GM12875 (cell line): ENCODE measurements at regions not wholly inside any gene's neighbourhood (a gene's known extent, or its start where the extent isn't known, plus 50 kb on each side); places are given as distances from the start of the nearest gene placed in this dataset.

ENCODE experiments used
- H3K4me3 ChIP-seq: one replicate; pipeline ENCODE4 v1.5.1; 2011; ENCODE audit warnings: low read depth, low read length, control low read depth
- TF ChIP-seq, protein P1 (sequence below): IDR thresholded peaks from 2 replicates; pipeline ENCODE4 v1.5.1; 2011; ENCODE audit warnings: low read depth, mild to moderate bottlenecking, control low read depth, inconsistent platforms, low read length, moderate library complexity, borderline replicate concordance; ENCODE audit not compliant: insufficient read depth

GRCh38 chr14:83271663-83272062 is 1738.0 kb upstream of the SEL1L start:
- TF ChIP-seq, protein P1, sequence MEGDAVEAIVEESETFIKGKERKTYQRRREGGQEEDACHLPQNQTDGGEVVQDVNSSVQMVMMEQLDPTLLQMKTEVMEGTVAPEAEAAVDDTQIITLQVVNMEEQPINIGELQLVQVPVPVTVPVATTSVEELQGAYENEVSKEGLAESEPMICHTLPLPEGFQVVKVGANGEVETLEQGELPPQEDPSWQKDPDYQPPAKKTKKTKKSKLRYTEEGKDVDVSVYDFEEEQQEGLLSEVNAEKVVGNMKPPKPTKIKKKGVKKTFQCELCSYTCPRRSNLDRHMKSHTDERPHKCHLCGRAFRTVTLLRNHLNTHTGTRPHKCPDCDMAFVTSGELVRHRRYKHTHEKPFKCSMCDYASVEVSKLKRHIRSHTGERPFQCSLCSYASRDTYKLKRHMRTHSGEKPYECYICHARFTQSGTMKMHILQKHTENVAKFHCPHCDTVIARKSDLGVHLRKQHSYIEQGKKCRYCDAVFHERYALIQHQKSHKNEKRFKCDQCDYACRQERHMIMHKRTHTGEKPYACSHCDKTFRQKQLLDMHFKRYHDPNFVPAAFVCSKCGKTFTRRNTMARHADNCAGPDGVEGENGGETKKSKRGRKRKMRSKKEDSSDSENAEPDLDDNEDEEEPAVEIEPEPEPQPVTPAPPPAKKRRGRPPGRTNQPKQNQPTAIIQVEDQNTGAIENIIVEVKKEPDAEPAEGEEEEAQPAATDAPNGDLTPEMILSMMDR, result no peak
- no peak overlapping the region for H3K4me3 ChIP-seq

- TF ChIP-seq, protein P1, result no peak
- H3K4me3 ChIP-seq, result no peak overlapping the region
Measured at GRCh38 chr14:83280719-83281118, 1747.1 kb upstream of the SEL1L start.

GRCh38 chr14:83282706-83283105 is 1749.1 kb upstream of the SEL1L start:
- TF ChIP-seq, protein P1, result no peak
- H3K4me3 ChIP-seq, result no peak overlapping the region

GRCh38 chr14:83287300-83287699 is 1753.6 kb upstream of the SEL1L start:
- H3K4me3 ChIP-seq, result no peak overlapping the region
- TF ChIP-seq, protein P1, result no peak

GRCh38 chr14:83289390-83289789 is 1755.7 kb upstream of the SEL1L start:
- no peak overlapping the region for H3K4me3 ChIP-seq
- TF ChIP-seq, protein P1, result no peak

- no peak overlapping the region for H3K4me3 ChIP-seq
- TF ChIP-seq, protein P1, result no peak
Measured at GRCh38 chr14:83289896-83290295, 1756.2 kb upstream of the SEL1L start.

GRCh38 chr14:83290447-83290846 is 1756.8 kb upstream of the SEL1L start:
- TF ChIP-seq, protein P1, result no peak

More at GRCh38 chr14:83290447-83290846, 1756.8 kb upstream of the SEL1L start:
- H3K4me3 ChIP-seq, result no peak overlapping the region
